Lower lobe of right lung (tissue), 2 donors: ENCODE measurements at regions not wholly inside any gene's neighbourhood (a gene's known extent, or its start where the extent isn't known, plus 50 kb on each side); places are given as distances from the start of the nearest gene placed in this dataset.

ENCODE experiments used
- ATAC-seq, 2 donors: fragments of 200-7000 bp; cut with Tn5 transposase; one replicate each; pipeline ENCODE4 v1.9.1; 2020 to 2022; ENCODE audit warnings: mild to moderate bottlenecking in 2 of 2, moderate library complexity in 2 of 2
- DNase-seq: peaks from one replicate; pipeline ENCODE4 v3.0.0-alpha.2; 2020
- H3K27ac ChIP-seq: fragments of 200-600 bp; one replicate; pipeline ENCODE4 v1.8.0; 2022
- H3K27me3 ChIP-seq: fragments of 200-600 bp; one replicate; pipeline ENCODE4 v1.8.0; 2022; ENCODE audit warnings: low read depth
- H3K36me3 ChIP-seq: fragments of 200-600 bp; one replicate; pipeline ENCODE4 v1.8.0; 2022; ENCODE audit warnings: mild to moderate bottlenecking
- H3K4me1 ChIP-seq: fragments of 200-600 bp; one replicate; pipeline ENCODE4 v1.8.0; 2022
- H3K4me3 ChIP-seq: fragments of 200-600 bp; one replicate; pipeline ENCODE4 v1.8.0; 2022; ENCODE audit warnings: mild to moderate bottlenecking
- H3K9me3 ChIP-seq: fragments of 200-600 bp; one replicate; pipeline ENCODE4 v1.8.0; 2022
- intact Hi-C: fragments of 100-400 bp; cut with DNase I; formaldehyde crosslinking; loops from one replicate; pipeline ENCODE4 v1.11.0; 2022
- TF ChIP-seq, protein P1 (sequence below): fragments of 200-600 bp; IDR thresholded peaks from one replicate; pipeline ENCODE4 v1.8.0; 2022; ENCODE audit warnings: antibody characterized with exemption, mild to moderate bottlenecking
- donor health status: DM: no; HTN: yes; CAD: no; lungs with severe emphysema.

DNA sequence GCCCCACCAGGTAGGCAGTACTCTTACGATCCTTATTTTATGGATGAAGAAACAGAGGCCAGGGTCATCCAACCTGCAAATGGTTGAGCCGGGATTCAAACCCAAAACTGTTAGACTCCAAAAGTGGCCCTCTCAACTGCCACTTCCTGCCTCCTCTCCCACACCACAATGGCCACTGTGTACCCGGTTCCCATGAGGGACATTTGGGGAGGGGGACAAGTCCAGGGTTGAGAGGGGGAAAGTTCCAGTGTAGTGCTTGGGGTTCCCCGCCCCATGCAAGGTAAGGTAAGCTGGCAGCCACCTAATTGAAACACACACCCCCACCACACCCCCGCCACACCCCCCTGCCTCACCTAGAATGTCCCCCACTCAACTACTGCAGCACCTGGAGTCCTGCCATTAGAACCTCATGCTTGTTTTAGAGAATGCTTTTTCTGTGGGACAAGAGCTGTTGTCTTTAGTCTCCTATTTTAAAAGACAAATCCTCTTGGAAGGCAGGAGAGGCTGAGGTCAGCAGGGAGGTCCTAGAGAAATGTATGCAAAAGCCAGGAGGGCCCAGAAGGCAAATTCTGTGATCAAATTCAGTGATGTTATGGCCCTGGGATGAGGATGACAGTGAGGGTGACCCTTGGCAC, 145.2 kb downstream of the ZFP36L2 start:
- H3K9me3 ChIP-seq: no peaks in the 10 kb centered on the region
- H3K27me3 ChIP-seq: no peaks in the 10 kb centered on the region
- DNase-seq: no peak
- TF ChIP-seq, protein P1, sequence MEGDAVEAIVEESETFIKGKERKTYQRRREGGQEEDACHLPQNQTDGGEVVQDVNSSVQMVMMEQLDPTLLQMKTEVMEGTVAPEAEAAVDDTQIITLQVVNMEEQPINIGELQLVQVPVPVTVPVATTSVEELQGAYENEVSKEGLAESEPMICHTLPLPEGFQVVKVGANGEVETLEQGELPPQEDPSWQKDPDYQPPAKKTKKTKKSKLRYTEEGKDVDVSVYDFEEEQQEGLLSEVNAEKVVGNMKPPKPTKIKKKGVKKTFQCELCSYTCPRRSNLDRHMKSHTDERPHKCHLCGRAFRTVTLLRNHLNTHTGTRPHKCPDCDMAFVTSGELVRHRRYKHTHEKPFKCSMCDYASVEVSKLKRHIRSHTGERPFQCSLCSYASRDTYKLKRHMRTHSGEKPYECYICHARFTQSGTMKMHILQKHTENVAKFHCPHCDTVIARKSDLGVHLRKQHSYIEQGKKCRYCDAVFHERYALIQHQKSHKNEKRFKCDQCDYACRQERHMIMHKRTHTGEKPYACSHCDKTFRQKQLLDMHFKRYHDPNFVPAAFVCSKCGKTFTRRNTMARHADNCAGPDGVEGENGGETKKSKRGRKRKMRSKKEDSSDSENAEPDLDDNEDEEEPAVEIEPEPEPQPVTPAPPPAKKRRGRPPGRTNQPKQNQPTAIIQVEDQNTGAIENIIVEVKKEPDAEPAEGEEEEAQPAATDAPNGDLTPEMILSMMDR: no peak
- peaks cover 46% of the 10 kb centered on the region for H3K4me1 ChIP-seq
- ATAC-seq: no peak
- no peaks in the 10 kb centered on the region for H3K36me3 ChIP-seq
- no peak overlapping the region for H3K4me3 ChIP-seq
- H3K27ac ChIP-seq: no peak overlapping the region
- intact Hi-C loops: no loop called here

DNA sequence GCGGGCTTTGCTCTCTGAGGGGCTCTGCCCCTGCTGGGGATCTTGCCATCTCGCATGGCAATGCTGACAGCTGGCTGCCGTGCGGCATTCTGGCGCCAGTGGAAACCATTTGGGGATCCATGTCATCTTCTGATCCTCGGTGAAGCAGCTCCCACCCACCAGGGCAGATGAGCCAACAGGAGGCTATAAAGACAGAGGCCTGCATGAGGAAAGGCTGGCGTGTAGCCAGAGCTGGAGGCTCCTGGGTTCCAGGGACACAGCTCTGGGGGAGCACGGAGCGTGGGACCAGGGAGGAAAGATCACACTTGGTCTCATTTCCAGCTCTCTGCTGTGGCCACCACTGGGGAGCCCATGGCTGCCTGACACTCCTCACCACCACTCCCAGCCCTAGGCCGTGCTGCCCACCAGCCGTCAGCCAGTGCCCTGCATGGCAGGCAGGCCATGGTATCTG, 145.8 kb downstream of the ZFP36L2 start:
- no peak for DNase-seq
- Histone ChIP-seq H3K4me1 (peaks cover 46% of the 10 kb centered on the region), H3K36me3 (no peaks in the 10 kb centered on the region), H3K27me3 (no peaks in the 10 kb centered on the region), H3K4me3 (no peak overlapping the region), H3K27ac (no peak overlapping the region), H3K9me3 (no peaks in the 10 kb centered on the region)
- intact Hi-C loops: no loop called here
- TF ChIP-seq, protein P1: no peak
- ATAC-seq: no peak

DNA sequence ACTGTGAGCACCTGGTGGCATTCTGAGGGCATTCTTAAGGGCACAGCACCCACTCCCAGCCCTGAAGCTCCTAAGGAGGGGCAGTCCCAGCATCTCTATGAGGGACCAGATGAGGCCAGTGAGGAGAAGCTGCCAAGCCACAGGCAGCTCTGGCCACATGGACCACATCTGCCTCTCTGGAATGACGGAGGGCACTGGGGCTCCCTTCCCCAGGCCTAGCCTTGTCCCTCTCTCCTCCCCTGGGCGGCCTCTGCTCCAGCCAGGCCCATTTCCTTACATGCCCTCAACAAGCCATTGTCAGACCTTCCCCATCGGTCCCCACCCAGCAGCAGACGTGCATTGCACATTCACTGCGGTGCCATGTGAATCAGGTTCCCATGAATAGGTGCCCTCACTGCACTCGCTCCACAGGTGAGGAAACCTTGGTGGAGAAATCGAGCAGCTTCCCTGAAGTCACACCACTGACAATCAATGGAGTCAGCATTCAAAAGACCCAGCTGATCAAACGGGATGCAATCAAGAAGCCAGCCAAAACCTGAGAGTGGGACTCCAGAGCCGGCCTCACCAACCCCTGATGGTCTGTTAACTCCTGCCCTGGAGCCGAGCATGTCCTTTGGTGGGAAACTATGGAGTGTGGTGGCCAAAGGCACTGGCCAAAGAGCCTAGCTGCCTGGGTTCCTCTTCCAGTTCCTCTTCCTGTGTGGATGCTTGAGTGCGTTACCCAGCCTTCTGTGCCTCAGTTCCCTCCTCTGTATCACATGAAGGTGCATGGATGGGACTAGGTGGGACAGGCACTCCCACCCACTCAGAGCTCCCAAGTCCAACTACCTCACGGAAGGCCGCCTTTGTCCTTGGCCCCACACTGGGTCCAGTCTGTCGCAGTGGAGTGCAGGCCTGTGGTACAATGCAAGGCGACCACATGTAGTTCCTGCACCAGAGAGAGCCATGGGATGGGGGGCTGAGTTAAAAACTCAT, 147.3 kb downstream of the ZFP36L2 start:
- intact Hi-C loops: no loop called here
- H3K4me1 ChIP-seq: peaks cover 43% of the 10 kb centered on the region
- TF ChIP-seq, protein P1: no peak

DNA sequence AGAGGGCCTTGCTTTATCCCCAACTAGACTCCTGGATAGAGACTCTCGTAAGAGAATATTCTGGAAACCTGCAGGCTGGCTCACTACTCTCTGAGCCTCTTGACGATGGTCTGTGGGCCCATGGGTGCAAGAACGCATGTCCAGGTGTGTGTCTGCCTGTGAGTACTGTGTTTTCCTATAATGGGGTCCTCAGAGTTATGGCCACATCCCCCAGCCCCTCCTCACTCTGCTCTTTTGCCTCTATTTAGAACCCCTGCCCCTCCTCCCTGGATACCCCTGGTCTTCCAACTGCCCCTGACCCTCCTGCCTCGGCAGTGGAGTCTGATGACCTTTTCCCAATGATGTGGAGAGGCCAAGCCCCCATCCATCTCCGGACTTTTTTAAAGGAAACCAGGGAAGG, 148.1 kb downstream of the ZFP36L2 start:
- TF ChIP-seq, protein P1: no peak
- intact Hi-C loops: no loop called here

More for the DNA sequence above, 147.3 kb downstream of the ZFP36L2 start:
- Histone ChIP-seq H3K9me3 (no peaks in the 10 kb centered on the region), H3K4me3 (no peak overlapping the region), H3K36me3 (no peaks in the 10 kb centered on the region), H3K27ac (no peak overlapping the region), H3K27me3 (no peaks in the 10 kb centered on the region)
- no peak for ATAC-seq
- DNase-seq: no peak

DNA sequence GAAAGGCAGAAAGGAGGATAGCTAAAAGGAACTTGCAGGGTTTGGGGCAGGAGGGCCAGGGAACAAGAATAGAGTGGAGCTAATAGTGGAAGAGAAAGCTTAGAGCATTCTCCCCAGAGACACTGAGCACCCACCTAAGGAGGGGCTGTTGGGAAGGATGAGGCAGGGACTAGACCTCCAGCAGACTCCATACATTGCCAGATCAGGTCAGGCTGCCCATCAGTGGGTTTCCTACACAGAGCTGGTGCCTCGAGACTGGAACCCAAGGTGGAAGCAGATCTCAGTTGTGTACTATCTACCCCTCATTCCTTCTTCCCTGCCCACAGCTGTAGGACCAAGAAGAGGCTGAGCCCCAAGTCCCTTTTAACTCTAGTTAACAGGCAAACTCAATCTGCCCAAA, 148.5 kb downstream of the ZFP36L2 start:
- TF ChIP-seq, protein P1: no peak
- Histone ChIP-seq H3K4me3 (no peak overlapping the region), H3K27me3 (no peaks in the 10 kb centered on the region), H3K36me3 (no peaks in the 10 kb centered on the region), H3K9me3 (no peaks in the 10 kb centered on the region), H3K27ac (no peak overlapping the region), H3K4me1 (peaks cover 41% of the 10 kb centered on the region)
- DNase-seq: no peak
- ATAC-seq: no peak
- intact Hi-C loops: no loop called here

More for the DNA sequence above, 148.1 kb downstream of the ZFP36L2 start:
- ATAC-seq (no peak), DNase-seq (no peak)
- Histone ChIP-seq H3K4me1 (peaks cover 43% of the 10 kb centered on the region), H3K36me3 (no peaks in the 10 kb centered on the region), H3K9me3 (no peaks in the 10 kb centered on the region), H3K4me3 (no peak overlapping the region), H3K27me3 (no peaks in the 10 kb centered on the region), H3K27ac (no peak overlapping the region)
